SK-N-SH treated with all-trans-retinoic acid at 6 μM for 48 hours (cell line): ENCODE measurements at regions not wholly inside any gene's neighbourhood (a gene's known extent, or its start where the extent isn't known, plus 50 kb on each side); places are given as distances from the start of the nearest gene placed in this dataset.

Source experiments
- ATAC-seq: fragments of 200-7000 bp; cut with Tn5 transposase; 3 replicates; pipeline ENCODE4 v1.9.1; 2020; ENCODE audit warnings: mild to moderate bottlenecking, moderate library complexity
- ARNTL ChIP-seq: fragments of 450-650 bp; formaldehyde crosslinking; IDR thresholded peaks from 2 replicates; pipeline ENCODE4 v1.5.0; 2020; ENCODE audit warnings: low read depth, mild to moderate bottlenecking, moderate library complexity, borderline replicate concordance
- CSDC2 ChIP-seq: fragments of 250-450 bp; sonication (Bioruptor Pico); IDR thresholded peaks from 2 replicates; pipeline ENCODE4 v1.5.0; 2020; ENCODE audit warnings: mild to moderate bottlenecking, moderate library complexity
- ESRRG ChIP-seq: fragments of 250-450 bp; sonication (Bioruptor Pico); IDR thresholded peaks from 2 replicates; pipeline ENCODE4 v1.6.1; 2021; ENCODE audit warnings: mild to moderate bottlenecking
- GLIS3 ChIP-seq: fragments of 250-450 bp; sonication (Bioruptor Pico); IDR thresholded peaks from 2 replicates; pipeline ENCODE4 v1.5.0; 2020; ENCODE audit warnings: mild to moderate bottlenecking, moderate library complexity
- ISL1 ChIP-seq: fragments of 250-450 bp; sonication (Bioruptor Pico); IDR thresholded peaks from 2 replicates; pipeline ENCODE4 v2.1.2; 2022; ENCODE audit warnings: mild to moderate bottlenecking, moderate library complexity
- OSR1 ChIP-seq: fragments of 250-450 bp; sonication (Bioruptor Pico); IDR thresholded peaks from 2 replicates; pipeline ENCODE4 v1.8.0; 2022; ENCODE audit warnings: moderate library complexity, mild to moderate bottlenecking, inconsistent platforms
- PPARA ChIP-seq: fragments of 250-450 bp; sonication (Bioruptor Pico); IDR thresholded peaks from 2 replicates; pipeline ENCODE4 v1.5.0; 2020; ENCODE audit warnings: mild to moderate bottlenecking, borderline replicate concordance
- SNAI2 ChIP-seq: fragments of 250-450 bp; sonication (Bioruptor Pico); IDR thresholded peaks from 2 replicates; pipeline ENCODE4 v1.5.0; 2020; ENCODE audit warnings: mild to moderate bottlenecking, moderate library complexity
- TCF4 ChIP-seq: fragments of 250-450 bp; sonication (Bioruptor Pico); IDR thresholded peaks from 2 replicates; pipeline ENCODE4 v1.8.0; 2021; ENCODE audit warnings: mild to moderate bottlenecking, moderate library complexity, borderline replicate concordance
- TOX ChIP-seq: fragments of 250-450 bp; sonication (Bioruptor Pico); IDR thresholded peaks from 2 replicates; pipeline ENCODE4 v1.8.0; 2021; ENCODE audit warnings: mild to moderate bottlenecking, moderate library complexity, borderline replicate concordance
- ZC3H10 ChIP-seq: fragments of 250-450 bp; sonication (Bioruptor Pico); IDR thresholded peaks from 2 replicates; pipeline ENCODE4 v1.5.1; 2021; ENCODE audit warnings: mild to moderate bottlenecking, moderate library complexity
- ZFP3 ChIP-seq: fragments of 250-450 bp; sonication (Bioruptor Pico); IDR thresholded peaks from 2 replicates; pipeline ENCODE4 v1.5.0; 2020; ENCODE audit warnings: mild to moderate bottlenecking, moderate library complexity
- ZFP30 ChIP-seq: fragments of 450-650 bp; formaldehyde crosslinking; IDR thresholded peaks from 2 replicates; pipeline ENCODE4 v1.5.0; 2022; ENCODE audit warnings: mild to moderate bottlenecking, moderate library complexity
- ZNF565 ChIP-seq: fragments of 450-650 bp; formaldehyde crosslinking; conservative IDR thresholded peaks from 2 replicates; pipeline ENCODE4 v1.5.0; 2020; ENCODE audit warnings: low read depth, mild to moderate bottlenecking, moderate library complexity
- TF ChIP-seq, protein P1 (sequence below): fragments of 250-450 bp; sonication (Bioruptor Pico); IDR thresholded peaks from 2 replicates; pipeline ENCODE4 v1.8.0; 2020; ENCODE audit warnings: mild to moderate bottlenecking, moderate library complexity, borderline replicate concordance
- TF ChIP-seq, protein P2 (sequence below): fragments of 250-450 bp; sonication (Bioruptor Pico); IDR thresholded peaks from 2 replicates; pipeline ENCODE4 v1.5.1; 2020; ENCODE audit warnings: low read depth, mild to moderate bottlenecking, moderate library complexity
- TF ChIP-seq, protein P3 (sequence below): fragments of 250-450 bp; sonication (Bioruptor Pico); IDR thresholded peaks from 2 replicates; pipeline ENCODE4 v1.5.0; 2020; ENCODE audit warnings: mild to moderate bottlenecking, moderate library complexity
- TF ChIP-seq, protein P4 (sequence below): fragments of 250-450 bp; sonication (Bioruptor Pico); IDR thresholded peaks from 2 replicates; pipeline ENCODE4 v1.8.0; 2021; ENCODE audit warnings: low read depth, mild to moderate bottlenecking, moderate library complexity, borderline replicate concordance
- TF ChIP-seq, protein P5 (sequence below): fragments of 250-450 bp; sonication (Bioruptor Pico); IDR thresholded peaks from 2 replicates; pipeline ENCODE4 v1.5.1; 2021; ENCODE audit warnings: mild to moderate bottlenecking, moderate library complexity

- ATAC-seq: no peak
- no peak for TF ChIP-seq TOX
- TF ChIP-seq GLIS3 (CRISPR knock-in tag): no peak
- TF ChIP-seq, protein P1, sequence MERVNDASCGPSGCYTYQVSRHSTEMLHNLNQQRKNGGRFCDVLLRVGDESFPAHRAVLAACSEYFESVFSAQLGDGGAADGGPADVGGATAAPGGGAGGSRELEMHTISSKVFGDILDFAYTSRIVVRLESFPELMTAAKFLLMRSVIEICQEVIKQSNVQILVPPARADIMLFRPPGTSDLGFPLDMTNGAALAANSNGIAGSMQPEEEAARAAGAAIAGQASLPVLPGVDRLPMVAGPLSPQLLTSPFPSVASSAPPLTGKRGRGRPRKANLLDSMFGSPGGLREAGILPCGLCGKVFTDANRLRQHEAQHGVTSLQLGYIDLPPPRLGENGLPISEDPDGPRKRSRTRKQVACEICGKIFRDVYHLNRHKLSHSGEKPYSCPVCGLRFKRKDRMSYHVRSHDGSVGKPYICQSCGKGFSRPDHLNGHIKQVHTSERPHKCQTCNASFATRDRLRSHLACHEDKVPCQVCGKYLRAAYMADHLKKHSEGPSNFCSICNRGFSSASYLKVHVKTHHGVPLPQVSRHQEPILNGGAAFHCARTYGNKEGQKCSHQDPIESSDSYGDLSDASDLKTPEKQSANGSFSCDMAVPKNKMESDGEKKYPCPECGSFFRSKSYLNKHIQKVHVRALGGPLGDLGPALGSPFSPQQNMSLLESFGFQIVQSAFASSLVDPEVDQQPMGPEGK (CRISPR knock-in tag): no peak
- no peak for TF ChIP-seq TCF4
- no peak for TF ChIP-seq ZNF565 (CRISPR knock-in tag)
- TF ChIP-seq, protein P2, sequence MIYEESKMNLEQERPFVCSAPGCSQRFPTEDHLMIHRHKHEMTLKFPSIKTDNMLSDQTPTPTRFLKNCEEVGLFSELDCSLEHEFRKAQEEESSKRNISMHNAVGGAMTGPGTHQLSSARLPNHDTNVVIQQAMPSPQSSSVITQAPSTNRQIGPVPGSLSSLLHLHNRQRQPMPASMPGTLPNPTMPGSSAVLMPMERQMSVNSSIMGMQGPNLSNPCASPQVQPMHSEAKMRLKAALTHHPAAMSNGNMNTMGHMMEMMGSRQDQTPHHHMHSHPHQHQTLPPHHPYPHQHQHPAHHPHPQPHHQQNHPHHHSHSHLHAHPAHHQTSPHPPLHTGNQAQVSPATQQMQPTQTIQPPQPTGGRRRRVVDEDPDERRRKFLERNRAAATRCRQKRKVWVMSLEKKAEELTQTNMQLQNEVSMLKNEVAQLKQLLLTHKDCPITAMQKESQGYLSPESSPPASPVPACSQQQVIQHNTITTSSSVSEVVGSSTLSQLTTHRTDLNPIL: no peak
- TF ChIP-seq SNAI2 (CRISPR knock-in tag): no peak
- TF ChIP-seq ZFP30 (CRISPR knock-in tag): no peak
- TF ChIP-seq ZFP3 (CRISPR knock-in tag): no peak
- TF ChIP-seq OSR1 (CRISPR knock-in tag): no peak
- no peak for TF ChIP-seq CSDC2 (CRISPR knock-in tag)
- TF ChIP-seq, protein P3, sequence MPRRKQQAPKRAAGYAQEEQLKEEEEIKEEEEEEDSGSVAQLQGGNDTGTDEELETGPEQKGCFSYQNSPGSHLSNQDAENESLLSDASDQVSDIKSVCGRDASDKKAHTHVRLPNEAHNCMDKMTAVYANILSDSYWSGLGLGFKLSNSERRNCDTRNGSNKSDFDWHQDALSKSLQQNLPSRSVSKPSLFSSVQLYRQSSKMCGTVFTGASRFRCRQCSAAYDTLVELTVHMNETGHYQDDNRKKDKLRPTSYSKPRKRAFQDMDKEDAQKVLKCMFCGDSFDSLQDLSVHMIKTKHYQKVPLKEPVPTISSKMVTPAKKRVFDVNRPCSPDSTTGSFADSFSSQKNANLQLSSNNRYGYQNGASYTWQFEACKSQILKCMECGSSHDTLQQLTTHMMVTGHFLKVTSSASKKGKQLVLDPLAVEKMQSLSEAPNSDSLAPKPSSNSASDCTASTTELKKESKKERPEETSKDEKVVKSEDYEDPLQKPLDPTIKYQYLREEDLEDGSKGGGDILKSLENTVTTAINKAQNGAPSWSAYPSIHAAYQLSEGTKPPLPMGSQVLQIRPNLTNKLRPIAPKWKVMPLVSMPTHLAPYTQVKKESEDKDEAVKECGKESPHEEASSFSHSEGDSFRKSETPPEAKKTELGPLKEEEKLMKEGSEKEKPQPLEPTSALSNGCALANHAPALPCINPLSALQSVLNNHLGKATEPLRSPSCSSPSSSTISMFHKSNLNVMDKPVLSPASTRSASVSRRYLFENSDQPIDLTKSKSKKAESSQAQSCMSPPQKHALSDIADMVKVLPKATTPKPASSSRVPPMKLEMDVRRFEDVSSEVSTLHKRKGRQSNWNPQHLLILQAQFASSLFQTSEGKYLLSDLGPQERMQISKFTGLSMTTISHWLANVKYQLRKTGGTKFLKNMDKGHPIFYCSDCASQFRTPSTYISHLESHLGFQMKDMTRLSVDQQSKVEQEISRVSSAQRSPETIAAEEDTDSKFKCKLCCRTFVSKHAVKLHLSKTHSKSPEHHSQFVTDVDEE (CRISPR knock-in tag): no peak
- TF ChIP-seq, protein P4, sequence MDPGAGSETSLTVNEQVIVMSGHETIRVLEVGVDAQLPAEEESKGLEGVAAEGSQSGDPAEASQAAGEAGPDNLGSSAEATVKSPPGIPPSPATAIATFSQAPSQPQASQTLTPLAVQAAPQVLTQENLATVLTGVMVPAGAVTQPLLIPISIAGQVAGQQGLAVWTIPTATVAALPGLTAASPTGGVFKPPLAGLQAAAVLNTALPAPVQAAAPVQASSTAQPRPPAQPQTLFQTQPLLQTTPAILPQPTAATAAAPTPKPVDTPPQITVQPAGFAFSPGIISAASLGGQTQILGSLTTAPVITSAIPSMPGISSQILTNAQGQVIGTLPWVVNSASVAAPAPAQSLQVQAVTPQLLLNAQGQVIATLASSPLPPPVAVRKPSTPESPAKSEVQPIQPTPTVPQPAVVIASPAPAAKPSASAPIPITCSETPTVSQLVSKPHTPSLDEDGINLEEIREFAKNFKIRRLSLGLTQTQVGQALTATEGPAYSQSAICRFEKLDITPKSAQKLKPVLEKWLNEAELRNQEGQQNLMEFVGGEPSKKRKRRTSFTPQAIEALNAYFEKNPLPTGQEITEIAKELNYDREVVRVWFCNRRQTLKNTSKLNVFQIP: no peak
- TF ChIP-seq PPARA (CRISPR knock-in tag): no peak
- no peak for TF ChIP-seq ARNTL (CRISPR knock-in tag)
- TF ChIP-seq, protein P5, sequence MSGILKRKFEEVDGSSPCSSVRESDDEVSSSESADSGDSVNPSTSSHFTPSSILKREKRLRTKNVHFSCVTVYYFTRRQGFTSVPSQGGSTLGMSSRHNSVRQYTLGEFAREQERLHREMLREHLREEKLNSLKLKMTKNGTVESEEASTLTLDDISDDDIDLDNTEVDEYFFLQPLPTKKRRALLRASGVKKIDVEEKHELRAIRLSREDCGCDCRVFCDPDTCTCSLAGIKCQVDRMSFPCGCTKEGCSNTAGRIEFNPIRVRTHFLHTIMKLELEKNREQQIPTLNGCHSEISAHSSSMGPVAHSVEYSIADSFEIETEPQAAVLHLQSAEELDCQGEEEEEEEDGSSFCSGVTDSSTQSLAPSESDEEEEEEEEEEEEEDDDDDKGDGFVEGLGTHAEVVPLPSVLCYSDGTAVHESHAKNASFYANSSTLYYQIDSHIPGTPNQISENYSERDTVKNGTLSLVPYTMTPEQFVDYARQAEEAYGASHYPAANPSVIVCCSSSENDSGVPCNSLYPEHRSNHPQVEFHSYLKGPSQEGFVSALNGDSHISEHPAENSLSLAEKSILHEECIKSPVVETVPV: no peak
Observed at GRCh38 chr13:105612541-105612940, 922.9 kb downstream of the EFNB2 start.

- ATAC-seq: peak; percentile 86
Observed at GRCh38 chr13:105611424-105611823, 924.0 kb downstream of the EFNB2 start.

More at GRCh38 chr13:105611424-105611823, 924.0 kb downstream of the EFNB2 start:
- TF ChIP-seq TCF4 (no peak), ARNTL (CRISPR knock-in tag) (no peak), SNAI2 (CRISPR knock-in tag) (no peak), ZC3H10 (no peak), ESRRG (CRISPR knock-in tag) (no peak), ISL1 (CRISPR knock-in tag) (peak; percentile 86)
- TF ChIP-seq, protein P1 (CRISPR knock-in tag): no peak
- TF ChIP-seq, protein P3 (CRISPR knock-in tag): no peak
